Bronchial epithelial cell (primary cell): ENCODE measurements at regions not wholly inside any gene's neighbourhood (a gene's known extent, or its start where the extent isn't known, plus 50 kb on each side); places are given as distances from the start of the nearest gene placed in this dataset.

Experiments
- DNase-seq: peaks from one replicate; pipeline ENCODE4 v3.0.0-alpha.2; 2010; ENCODE audit warnings: low read depth
- FAIRE-seq: peaks from 2 replicates; lab custom pipeline; 2011; peaks lifted over from hg19 to GRCh38; lab: Jason Lieb, UNC
- H3K27me3 ChIP-seq: 2 replicates; pipeline ENCODE4 v1.5.1; 2011; ENCODE audit warnings: low read length; ENCODE audit not compliant: control insufficient read depth, insufficient read depth
- H3K36me3 ChIP-seq: 2 replicates; pipeline ENCODE4 v1.5.1; 2011; ENCODE audit warnings: low read length; ENCODE audit not compliant: control insufficient read depth, insufficient read depth
- H3K4me3 ChIP-seq: 2 replicates; pipeline ENCODE4 v1.5.1; 2011; ENCODE audit warnings: mild to moderate bottlenecking, low read depth, low read length, control low read depth
- TF ChIP-seq, protein P1 (sequence below): IDR thresholded peaks from 2 replicates; pipeline ENCODE4 v1.5.1; 2011; ENCODE audit warnings: mild to moderate bottlenecking, moderate library complexity, low read length, control low read depth, inconsistent platforms; ENCODE audit not compliant: insufficient read depth, severe bottlenecking

DNA sequence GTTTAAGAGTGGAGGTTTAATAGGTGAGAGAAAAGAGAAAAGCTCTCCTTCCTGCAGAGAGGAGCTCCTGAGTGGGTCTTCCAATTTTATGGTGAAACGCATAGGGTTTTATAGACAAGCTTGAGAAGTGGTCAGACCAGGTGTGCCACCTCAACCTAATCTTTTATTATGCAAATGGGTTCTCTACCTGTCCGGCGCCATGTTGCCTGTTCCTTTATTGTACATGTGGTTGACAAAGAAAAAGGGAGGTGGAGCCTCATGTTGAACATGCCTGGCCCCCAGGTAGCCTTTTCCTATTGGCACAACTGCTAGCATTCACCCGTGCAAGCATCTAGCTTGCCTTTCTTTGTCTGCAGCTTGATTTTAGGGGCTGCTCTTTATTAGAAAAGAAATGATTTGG lies 115.9 kb upstream of the F13A1 start:
- Histone ChIP-seq H3K4me3 (no peak overlapping the region), H3K36me3 (no peaks in the 10 kb centered on the region), H3K27me3 (no peaks in the 10 kb centered on the region)
- FAIRE-seq: no peak
- DNase-seq: peak; percentile 64
- TF ChIP-seq, protein P1, sequence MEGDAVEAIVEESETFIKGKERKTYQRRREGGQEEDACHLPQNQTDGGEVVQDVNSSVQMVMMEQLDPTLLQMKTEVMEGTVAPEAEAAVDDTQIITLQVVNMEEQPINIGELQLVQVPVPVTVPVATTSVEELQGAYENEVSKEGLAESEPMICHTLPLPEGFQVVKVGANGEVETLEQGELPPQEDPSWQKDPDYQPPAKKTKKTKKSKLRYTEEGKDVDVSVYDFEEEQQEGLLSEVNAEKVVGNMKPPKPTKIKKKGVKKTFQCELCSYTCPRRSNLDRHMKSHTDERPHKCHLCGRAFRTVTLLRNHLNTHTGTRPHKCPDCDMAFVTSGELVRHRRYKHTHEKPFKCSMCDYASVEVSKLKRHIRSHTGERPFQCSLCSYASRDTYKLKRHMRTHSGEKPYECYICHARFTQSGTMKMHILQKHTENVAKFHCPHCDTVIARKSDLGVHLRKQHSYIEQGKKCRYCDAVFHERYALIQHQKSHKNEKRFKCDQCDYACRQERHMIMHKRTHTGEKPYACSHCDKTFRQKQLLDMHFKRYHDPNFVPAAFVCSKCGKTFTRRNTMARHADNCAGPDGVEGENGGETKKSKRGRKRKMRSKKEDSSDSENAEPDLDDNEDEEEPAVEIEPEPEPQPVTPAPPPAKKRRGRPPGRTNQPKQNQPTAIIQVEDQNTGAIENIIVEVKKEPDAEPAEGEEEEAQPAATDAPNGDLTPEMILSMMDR: no peak

DNA sequence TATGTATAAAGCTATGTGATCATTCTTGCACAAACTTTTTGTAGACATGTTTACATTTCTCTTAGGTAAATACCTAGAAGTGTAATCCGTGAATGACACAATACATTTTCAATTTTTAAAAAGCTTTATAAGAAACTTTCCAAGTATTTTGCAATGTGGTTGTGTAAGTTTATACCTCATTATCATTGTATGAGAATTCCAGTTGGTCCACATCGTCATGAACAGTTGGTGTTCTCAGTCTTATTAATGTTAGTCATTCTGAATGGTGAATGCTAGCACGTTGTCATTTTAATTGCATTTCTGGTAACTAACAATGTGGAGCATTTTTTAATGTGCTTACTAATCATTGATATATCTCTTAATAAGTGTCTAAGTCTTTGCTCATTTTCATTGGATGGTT lies 116.5 kb upstream of the F13A1 start:
- FAIRE-seq (no peak), DNase-seq (peak; percentile 99)
- Histone ChIP-seq H3K27me3 (no peaks in the 10 kb centered on the region), H3K36me3 (no peaks in the 10 kb centered on the region), H3K4me3 (no peak overlapping the region)
- TF ChIP-seq, protein P1: no peak

DNA sequence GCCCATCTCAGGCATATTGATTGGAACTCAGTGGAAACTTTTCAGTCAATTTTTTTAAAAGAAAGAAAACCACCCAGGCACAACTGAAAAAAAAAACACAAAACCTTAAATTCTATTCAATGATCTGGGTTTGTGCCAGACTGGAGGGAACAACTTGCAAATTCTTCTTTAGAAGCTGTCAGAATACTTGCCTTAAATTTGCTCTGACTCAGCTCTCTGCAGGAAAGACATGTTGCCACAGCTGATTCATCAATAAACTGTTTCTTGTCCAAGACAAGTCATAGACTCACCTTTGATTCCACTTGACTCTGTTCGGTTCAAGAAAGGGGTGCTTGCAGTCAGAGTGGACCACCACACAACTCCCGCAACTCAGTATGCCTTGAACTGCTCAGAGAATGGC lies 117.8 kb upstream of the F13A1 start:
- FAIRE-seq (no peak), DNase-seq (peak; percentile 95)
- H3K27me3 ChIP-seq: no peaks in the 10 kb centered on the region
- H3K36me3 ChIP-seq: no peaks in the 10 kb centered on the region
- no peak overlapping the region for H3K4me3 ChIP-seq
- TF ChIP-seq, protein P1: no peak

DNA sequence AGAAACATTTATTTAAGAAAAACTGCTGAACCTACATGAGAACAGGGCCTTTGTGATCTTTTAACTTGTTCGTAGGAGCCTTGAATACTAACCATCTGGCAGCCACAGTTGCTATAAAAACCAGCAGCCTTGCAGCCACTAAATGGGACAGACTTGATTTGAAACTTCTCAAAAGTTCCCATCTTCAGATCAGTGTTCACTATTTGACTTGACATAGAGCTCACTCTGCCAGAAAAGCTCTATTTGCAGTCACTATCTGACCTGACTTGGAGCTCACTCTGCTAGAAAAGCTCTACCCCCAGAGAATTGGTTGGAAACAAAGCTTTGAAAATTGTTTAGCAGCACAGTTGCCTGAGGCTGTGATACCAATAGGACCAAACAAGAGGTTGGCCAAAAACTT lies 119.3 kb upstream of the F13A1 start:
- H3K27me3 ChIP-seq: no peaks in the 10 kb centered on the region
- DNase-seq: no peak
- no peak overlapping the region for H3K4me3 ChIP-seq
- no peak for FAIRE-seq
- TF ChIP-seq, protein P1: no peak
- H3K36me3 ChIP-seq: no peaks in the 10 kb centered on the region

DNA sequence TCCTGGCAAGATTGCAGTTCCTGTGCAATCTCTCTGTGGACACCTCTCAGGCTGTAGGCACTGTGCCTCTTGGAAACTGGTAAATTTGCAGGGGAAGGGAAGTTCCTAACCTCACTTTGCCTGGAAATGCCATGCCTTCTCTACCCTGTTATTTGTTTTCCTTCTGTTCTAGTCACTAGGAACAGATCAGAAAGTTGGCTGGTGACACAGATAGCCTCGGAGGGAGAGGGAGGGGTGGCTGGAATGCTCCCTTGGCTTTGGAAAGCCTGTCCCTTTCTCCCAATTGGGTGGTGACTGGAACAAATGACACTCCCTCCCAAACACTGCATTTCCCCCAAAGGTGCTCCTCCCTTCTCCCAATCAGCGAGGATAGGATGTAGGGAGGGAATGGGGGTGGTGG lies 131.5 kb upstream of the F13A1 start:
- FAIRE-seq: no peak
- TF ChIP-seq, protein P1: no peak
- H3K4me3 ChIP-seq: no peak overlapping the region
- no peaks in the 10 kb centered on the region for H3K27me3 ChIP-seq
- DNase-seq: no peak
- H3K36me3 ChIP-seq: no peaks in the 10 kb centered on the region

DNA sequence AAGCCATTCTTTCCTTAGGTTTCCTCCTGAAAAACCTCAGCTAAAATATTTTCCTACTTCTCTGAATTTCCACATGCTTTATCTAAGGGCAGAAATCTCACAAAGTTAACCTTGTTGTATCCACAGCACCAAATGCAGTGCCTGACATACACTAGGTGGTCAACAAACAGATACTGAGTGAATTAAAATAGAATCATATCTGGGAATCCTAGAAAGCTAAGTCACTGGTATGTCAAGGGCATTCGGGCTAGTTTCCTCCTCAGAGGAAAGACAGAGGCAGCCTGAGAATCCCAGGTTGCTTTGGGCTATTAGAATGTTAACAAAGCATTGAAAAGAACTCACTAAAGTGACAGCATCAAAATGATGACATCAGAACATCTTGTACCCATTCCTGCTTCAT lies 132.7 kb upstream of the F13A1 start:
- Histone ChIP-seq H3K27me3 (no peaks in the 10 kb centered on the region), H3K36me3 (no peaks in the 10 kb centered on the region), H3K4me3 (no peak overlapping the region)
- FAIRE-seq (no peak), DNase-seq (no peak)
- TF ChIP-seq, protein P1: no peak
